Spleen (tissue), 11 donors: ENCODE measurements at regions not wholly inside any gene's neighbourhood (a gene's known extent, or its start where the extent isn't known, plus 50 kb on each side); places are given as distances from the start of the nearest gene placed in this dataset.

Experiments
- DNase-seq: peaks from one replicate; pipeline ENCODE4 v3.0.0-alpha.2; 2020
- H3K27ac ChIP-seq, 8 donors: fragments of 200-600 bp; sonication (generic) in 7 of 8; 1 replicate in 4 of 8; 2 replicates in 4 of 8; pipeline versions ENCODE4 v1.5.0 to v1.8.0; 2016 to 2021; ENCODE audit warnings: inconsistent platforms in 4 of 8, mild to moderate bottlenecking in 4 of 8, moderate library complexity in 1 of 8
- H3K27me3 ChIP-seq, 7 donors: fragments of 200-600 bp; sonication (generic) in 6 of 7; replicated peaks in 1 of 7; 1 replicate in 4 of 7; 2 replicates in 3 of 7; pipeline versions ENCODE4 v1.5.0 to v1.8.0; 2016 to 2021; ENCODE audit warnings: inconsistent platforms in 3 of 7, mild to moderate bottlenecking in 1 of 7
- H3K36me3 ChIP-seq, 6 donors: fragments of 200-600 bp; sonication (generic) in 5 of 6; 1 replicate in 4 of 6; 2 replicates in 2 of 6; pipeline versions ENCODE4 v1.5.0 to v1.8.0; 2016 to 2021; ENCODE audit warnings: inconsistent platforms in 2 of 6
- H3K4me1 ChIP-seq, 6 donors: fragments of 200-600 bp; sonication (generic) in 5 of 6; 1 replicate in 3 of 6; 2 replicates in 3 of 6; pipeline versions ENCODE4 v1.5.0 to v1.8.0; 2016 to 2021; ENCODE audit warnings: inconsistent platforms in 3 of 6
- H3K4me3 ChIP-seq, 8 donors: fragments of 200-600 bp; sonication (generic) in 7 of 8; 1 replicate in 4 of 8; 2 replicates in 4 of 8; pipeline versions ENCODE4 v1.5.0 to v1.8.0; 2016 to 2021; ENCODE audit warnings: inconsistent platforms in 4 of 8, mild to moderate bottlenecking in 4 of 8, moderate library complexity in 2 of 8
- H3K9me3 ChIP-seq, 8 donors: fragments of 200-600 bp; sonication (generic) in 7 of 8; 1 replicate in 4 of 8; 2 replicates in 4 of 8; pipeline versions ENCODE4 v1.5.0 to v1.8.0; 2016 to 2021; ENCODE audit warnings: inconsistent platforms in 4 of 8
- POLR2A ChIP-seq, 3 donors: fragments of 450-650 bp; IDR thresholded peaks; one replicate each; pipeline ENCODE4 v1.5.1; 2017; ENCODE audit warnings: antibody characterized with exemption in 3 of 3, mild to moderate bottlenecking in 1 of 3
- POLR2AphosphoS5 ChIP-seq, 3 donors: sonication (generic); formaldehyde crosslinking; IDR thresholded peaks; one replicate each; pipeline ENCODE4 v1.5.1; 2017; ENCODE audit warnings: antibody characterized with exemption in 3 of 3
- WGBS, 5 donors: extraction: QIAGEN DNeasy Blood & Tissue Kit in 3 of 5; methylation state at CpG; one replicate each; pipeline versions ENCODE4 v1.1.5 to v1.1.7; 2013 to 2018; 5-methylcytosine and 5-hydroxymethylcytosine counted together
- intact Hi-C: fragments of 100-400 bp; cut with DNase I; formaldehyde crosslinking; loops from one replicate; pipeline ENCODE4 v1.15.0; 2023; ENCODE audit warnings: low total_unique reads
- TF ChIP-seq, protein P1 (sequence below), 11 experiments: fragments of 200-600 bp in 7 of 11; fragments of 450-650 bp in 4 of 11; sonication (generic) in 4 of 11; IDR thresholded peaks in 8 of 11; conservative IDR thresholded peaks in 3 of 11; 1 replicate in 7 of 11; 2 replicates in 4 of 11; pipeline versions ENCODE4 v1.4.0 to v1.8.0; 2016 to 2021; ENCODE audit warnings: antibody characterized with exemption in 11 of 11, inconsistent platforms in 4 of 11, mild to moderate bottlenecking in 1 of 11
- donor health status: healthy with polysubstance abuse.
- donor health status: DM: no; HTN: no; CAD: no; lungs with moderate emphysema.
- donor health status: DM: no; HTN: no; CAD: no.
- donor health status: Bipolar disorder and iron deficiency.
- donor health status: healthy.
- donor health status: DM: no; HTN: no; CAD: no.
- donor health status: DM: yes; HTN: yes; CAD: no.

DNA sequence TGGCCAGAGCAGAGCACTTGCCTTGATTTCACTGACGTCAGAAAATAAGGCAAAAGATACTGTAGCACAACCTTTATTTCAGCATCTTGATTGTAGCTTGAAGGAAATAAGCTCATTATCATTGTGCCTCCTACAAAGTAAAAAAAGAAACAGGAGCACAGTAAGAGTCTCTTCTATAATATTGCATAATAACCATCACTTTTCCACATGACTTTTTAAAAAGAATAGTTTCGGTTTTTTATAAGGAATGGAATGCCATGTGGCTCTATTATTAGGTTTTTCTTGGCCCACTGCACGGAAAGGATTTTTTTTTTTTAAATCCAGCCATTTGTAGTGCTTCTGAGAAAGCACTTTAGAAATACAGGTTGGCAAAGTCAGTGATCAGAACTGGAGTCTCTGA is 655.3 kb downstream of the LRRC70 start:
- H3K27me3 ChIP-seq = no peaks in the 10 kb centered on the region
- no peak for DNase-seq
- H3K4me1 ChIP-seq = no peaks in the 10 kb centered on the region
- no peak overlapping the region for H3K4me3 ChIP-seq
- peaks cover 0 to 5% (median 0%) of the 10 kb centered on the region in 8 donors for H3K9me3 ChIP-seq
- H3K27ac ChIP-seq = no peak overlapping the region
- no peak for TF ChIP-seq POLR2AphosphoS5 (IDR thresholded peaks at IDR 0.05)
- TF ChIP-seq, protein P1, sequence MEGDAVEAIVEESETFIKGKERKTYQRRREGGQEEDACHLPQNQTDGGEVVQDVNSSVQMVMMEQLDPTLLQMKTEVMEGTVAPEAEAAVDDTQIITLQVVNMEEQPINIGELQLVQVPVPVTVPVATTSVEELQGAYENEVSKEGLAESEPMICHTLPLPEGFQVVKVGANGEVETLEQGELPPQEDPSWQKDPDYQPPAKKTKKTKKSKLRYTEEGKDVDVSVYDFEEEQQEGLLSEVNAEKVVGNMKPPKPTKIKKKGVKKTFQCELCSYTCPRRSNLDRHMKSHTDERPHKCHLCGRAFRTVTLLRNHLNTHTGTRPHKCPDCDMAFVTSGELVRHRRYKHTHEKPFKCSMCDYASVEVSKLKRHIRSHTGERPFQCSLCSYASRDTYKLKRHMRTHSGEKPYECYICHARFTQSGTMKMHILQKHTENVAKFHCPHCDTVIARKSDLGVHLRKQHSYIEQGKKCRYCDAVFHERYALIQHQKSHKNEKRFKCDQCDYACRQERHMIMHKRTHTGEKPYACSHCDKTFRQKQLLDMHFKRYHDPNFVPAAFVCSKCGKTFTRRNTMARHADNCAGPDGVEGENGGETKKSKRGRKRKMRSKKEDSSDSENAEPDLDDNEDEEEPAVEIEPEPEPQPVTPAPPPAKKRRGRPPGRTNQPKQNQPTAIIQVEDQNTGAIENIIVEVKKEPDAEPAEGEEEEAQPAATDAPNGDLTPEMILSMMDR (IDR thresholded peaks at IDR 0.05 in 8 of 11, conservative IDR thresholded peaks at IDR 0.05 in 3 of 11) = no peak
- TF ChIP-seq POLR2A (IDR thresholded peaks at IDR 0.05) = no peak
- 51 to 68% (median 62%) methylated on average over 3 of the region's 3 CpGs for WGBS, 5 donors
- no peaks in the 10 kb centered on the region for H3K36me3 ChIP-seq
- intact Hi-C loops = no loop called here

DNA sequence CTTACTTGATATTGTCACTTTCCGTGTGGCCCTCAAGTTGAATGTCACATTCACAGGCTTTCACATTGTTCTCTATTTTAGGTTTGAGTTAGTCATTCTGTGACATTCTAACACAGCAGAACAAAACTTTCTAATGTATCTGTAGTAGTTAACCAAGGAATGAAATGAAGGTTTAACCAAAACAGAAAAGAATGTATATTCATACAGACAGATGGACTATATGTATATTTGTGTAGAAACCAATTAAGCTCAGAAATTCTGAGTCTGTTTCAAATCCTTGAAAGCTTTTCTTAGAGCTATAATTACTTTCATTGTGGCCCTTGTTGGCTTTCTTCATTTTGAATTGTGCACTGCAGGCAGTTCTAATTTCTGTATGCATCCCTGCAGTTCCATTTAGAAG is 654.7 kb downstream of the LRRC70 start:
- H3K27ac ChIP-seq = no peak overlapping the region
- no peaks in the 10 kb centered on the region for H3K4me1 ChIP-seq
- no peak overlapping the region for H3K4me3 ChIP-seq
- TF ChIP-seq, protein P1 (IDR thresholded peaks at IDR 0.05 in 8 of 11, conservative IDR thresholded peaks at IDR 0.05 in 3 of 11) = no peak
- no peak for TF ChIP-seq POLR2AphosphoS5 (IDR thresholded peaks at IDR 0.05)
- TF ChIP-seq POLR2A (IDR thresholded peaks at IDR 0.05) = no peak
- no peak for DNase-seq
- WGBS, 5 donors = 79 to 90% (median 89%) methylated on average over 1 of the region's 1 CpG
- H3K9me3 ChIP-seq = peaks cover 0 to 5% (median 0%) of the 10 kb centered on the region in 8 donors
- H3K27me3 ChIP-seq = no peaks in the 10 kb centered on the region
- intact Hi-C loops = no loop called here
- no peaks in the 10 kb centered on the region for H3K36me3 ChIP-seq

DNA sequence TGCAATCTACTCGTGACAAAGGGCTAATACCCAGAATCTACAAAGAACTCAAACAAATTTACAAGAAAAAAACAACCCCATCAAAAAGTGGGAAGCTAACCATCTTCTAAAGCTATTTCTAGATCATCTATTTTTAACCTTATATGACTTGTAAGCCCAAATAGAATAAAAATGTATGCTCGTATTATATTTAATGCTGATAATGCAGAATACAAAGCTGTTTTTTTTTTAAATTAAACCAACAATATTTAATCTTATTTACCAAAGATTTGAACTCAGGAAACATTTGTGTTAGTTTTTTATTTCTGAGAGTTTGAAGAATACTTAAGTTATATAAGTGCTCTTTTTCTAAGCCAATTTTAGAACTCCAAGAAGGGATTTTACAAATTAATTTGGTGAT is 652.1 kb downstream of the LRRC70 start:
- intact Hi-C loops = no loop called here
- H3K4me3 ChIP-seq = no peak overlapping the region

DNA sequence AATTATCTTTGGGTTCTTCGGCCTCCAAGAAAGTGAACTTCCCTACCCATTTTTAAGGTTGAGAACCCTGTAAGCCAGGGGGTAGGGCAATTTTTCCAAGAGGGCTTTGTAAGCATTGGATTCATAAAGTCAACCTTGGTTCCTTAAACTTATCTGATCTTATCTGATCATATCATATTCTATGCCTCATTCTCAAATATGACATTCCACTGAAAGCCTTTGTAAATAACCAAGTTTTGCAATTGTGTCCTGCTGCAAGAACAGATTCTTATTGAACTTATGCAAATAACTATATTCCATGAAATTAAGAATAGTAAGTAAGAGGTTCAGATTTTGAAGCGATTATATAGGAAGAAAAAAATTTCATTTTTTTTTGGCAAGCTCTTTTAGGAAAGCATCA is 649.5 kb downstream of the LRRC70 start:
- peaks cover 0 to 5% (median 0%) of the 10 kb centered on the region in 8 donors for H3K9me3 ChIP-seq
- no peak overlapping the region for H3K27ac ChIP-seq
- H3K36me3 ChIP-seq = no peaks in the 10 kb centered on the region
- WGBS, 5 donors = 90 to 98% (median 96%) methylated on average over 2 of the region's 2 CpGs
- DNase-seq = no peak
- TF ChIP-seq, protein P1 (IDR thresholded peaks at IDR 0.05 in 8 of 11, conservative IDR thresholded peaks at IDR 0.05 in 3 of 11) = no peak
- no peak for TF ChIP-seq POLR2A (IDR thresholded peaks at IDR 0.05)
- TF ChIP-seq POLR2AphosphoS5 (IDR thresholded peaks at IDR 0.05) = no peak
- H3K4me3 ChIP-seq = no peak overlapping the region
- intact Hi-C loops = no loop called here
- H3K27me3 ChIP-seq = no peaks in the 10 kb centered on the region
- H3K4me1 ChIP-seq = no peaks in the 10 kb centered on the region

More for the DNA sequence above, 652.1 kb downstream of the LRRC70 start:
- no peak overlapping the region for H3K27ac ChIP-seq
- 70 to 84% (median 75%) methylated on average over 2 of the region's 2 CpGs for WGBS, 5 donors
- no peaks in the 10 kb centered on the region for H3K4me1 ChIP-seq
- H3K9me3 ChIP-seq = peaks cover 0 to 5% (median 0%) of the 10 kb centered on the region in 8 donors
- H3K27me3 ChIP-seq = no peaks in the 10 kb centered on the region
- no peak for DNase-seq
- TF ChIP-seq POLR2A (IDR thresholded peaks at IDR 0.05) (no peak), POLR2AphosphoS5 (IDR thresholded peaks at IDR 0.05) (no peak)
- TF ChIP-seq, protein P1 (IDR thresholded peaks at IDR 0.05 in 8 of 11, conservative IDR thresholded peaks at IDR 0.05 in 3 of 11) = no peak
- H3K36me3 ChIP-seq = no peaks in the 10 kb centered on the region
